ENCODE measurements at regions not wholly inside any gene's neighbourhood (a gene's known extent, or its start where the extent isn't known, plus 50 kb on each side); places are given as distances from the start of the nearest gene placed in this dataset.

- in situ Hi-C loops (cut with MboI; ENCODE audit: low pct_unique_long_range_greater_than_20kb, low sequenced_read_pairs, unreplicated experiment): no loop called here
- TF ChIP-seq CTCF (IDR thresholded peaks at IDR 0.05; ENCODE audit: extremely low read depth, insufficient read depth, missing control alignments): no peak
- DNase-seq (ENCODE audit: low spot score): no peak
Measured at GRCh38 chr18:56316727-56317126, 321.7 kb downstream of the TXNL1 start.

GRCh38 chr18:56315363-56315762 is 323.0 kb downstream of the TXNL1 start:
- in situ Hi-C loops (cut with MboI; ENCODE audit: low pct_unique_long_range_greater_than_20kb, low sequenced_read_pairs, unreplicated experiment): no loop called here
- DNase-seq (ENCODE audit: low spot score): no peak
- no peak for TF ChIP-seq CTCF (IDR thresholded peaks at IDR 0.05; ENCODE audit: extremely low read depth, insufficient read depth, missing control alignments)

GRCh38 chr18:56314396-56314795 is 324.0 kb downstream of the TXNL1 start:
- in situ Hi-C loops (cut with MboI; ENCODE audit: low pct_unique_long_range_greater_than_20kb, low sequenced_read_pairs, unreplicated experiment): no loop called here
- TF ChIP-seq CTCF (IDR thresholded peaks at IDR 0.05; ENCODE audit: extremely low read depth, insufficient read depth, missing control alignments): no peak
- no peak for DNase-seq (ENCODE audit: low spot score)

- no peak for DNase-seq (ENCODE audit: low spot score)
- no peak for TF ChIP-seq CTCF (IDR thresholded peaks at IDR 0.05; ENCODE audit: extremely low read depth, insufficient read depth, missing control alignments)
- in situ Hi-C loops (cut with MboI; ENCODE audit: low pct_unique_long_range_greater_than_20kb, low sequenced_read_pairs, unreplicated experiment): no loop called here
Measured at GRCh38 chr18:56312551-56313335, 325.6 kb downstream of the TXNL1 start.

- no peak for TF ChIP-seq CTCF (IDR thresholded peaks at IDR 0.05; ENCODE audit: extremely low read depth, insufficient read depth, missing control alignments)
- in situ Hi-C loops (cut with MboI; ENCODE audit: low pct_unique_long_range_greater_than_20kb, low sequenced_read_pairs, unreplicated experiment): no loop called here
- DNase-seq (ENCODE audit: low spot score): no peak
Measured at GRCh38 chr18:56309104-56309503, 329.3 kb downstream of the TXNL1 start.

- in situ Hi-C loops (cut with MboI; ENCODE audit: low pct_unique_long_range_greater_than_20kb, low sequenced_read_pairs, unreplicated experiment): no loop called here
- DNase-seq (ENCODE audit: low spot score): no peak
- TF ChIP-seq CTCF (IDR thresholded peaks at IDR 0.05; ENCODE audit: extremely low read depth, insufficient read depth, missing control alignments): no peak
Measured at GRCh38 chr18:56307354-56308170, 330.8 kb downstream of the TXNL1 start.
